GM18873 (cell line): ENCODE measurements at regions not wholly inside any gene's neighbourhood (a gene's known extent, or its start where the extent isn't known, plus 50 kb on each side); places are given as distances from the start of the nearest gene placed in this dataset.
"Not testable (repeated sequence)": the region's sequence is repeated elsewhere in the genome, so short reads cannot be mapped to it uniquely, and the experiment has no call there.

Experiments used
- ATAC-seq: cut with Tn5 transposase; IDR thresholded peaks from one replicate; pipeline ENCODE4 v1.9.1; 2021; ENCODE audit warnings: mild to moderate bottlenecking, moderate library complexity, moderate number of reproducible peaks; ENCODE audit not compliant: unreplicated experiment, low FRiP score

DNA sequence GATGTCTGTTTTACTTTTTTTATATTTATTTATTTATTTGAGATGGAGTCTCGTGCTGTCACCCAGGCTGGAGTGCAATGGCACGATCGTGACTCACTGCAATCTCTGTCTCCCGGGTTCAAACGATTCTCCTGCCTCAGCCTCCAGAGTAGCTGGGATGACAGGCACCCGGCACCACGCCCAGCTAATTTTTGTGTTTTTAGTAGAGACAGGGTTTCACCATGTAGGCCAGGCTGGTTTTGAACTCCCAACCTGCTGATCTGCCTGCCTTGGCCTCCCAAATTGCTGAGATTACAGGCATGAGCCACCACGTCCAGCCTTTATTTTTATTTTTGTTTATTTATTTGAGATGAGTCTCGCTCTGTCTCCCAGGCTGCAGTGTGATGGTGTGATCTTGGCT, 186.6 kb downstream of the SHOX start:
- ATAC-seq: not testable (repeated sequence)

DNA sequence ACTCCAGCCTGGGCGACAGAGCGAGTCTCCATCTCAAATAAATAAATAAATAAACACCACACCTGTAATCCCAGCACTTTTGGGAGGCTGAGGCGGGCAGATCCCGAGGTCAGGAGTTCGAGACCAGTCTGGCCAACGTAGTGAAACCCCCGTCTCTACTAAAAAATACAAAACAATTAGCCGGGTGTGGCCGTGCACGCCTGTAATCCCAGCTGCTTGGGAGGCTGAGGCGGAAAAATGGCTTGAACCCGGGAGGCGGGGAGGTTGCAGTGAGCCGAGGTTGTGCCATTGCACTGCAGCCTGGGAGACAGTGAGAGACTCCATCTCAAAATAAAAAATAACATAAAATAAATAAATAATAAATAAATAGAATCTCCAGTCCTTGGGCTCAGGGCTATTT, 185.8 kb downstream of the SHOX start:
- no peak for ATAC-seq

DNA sequence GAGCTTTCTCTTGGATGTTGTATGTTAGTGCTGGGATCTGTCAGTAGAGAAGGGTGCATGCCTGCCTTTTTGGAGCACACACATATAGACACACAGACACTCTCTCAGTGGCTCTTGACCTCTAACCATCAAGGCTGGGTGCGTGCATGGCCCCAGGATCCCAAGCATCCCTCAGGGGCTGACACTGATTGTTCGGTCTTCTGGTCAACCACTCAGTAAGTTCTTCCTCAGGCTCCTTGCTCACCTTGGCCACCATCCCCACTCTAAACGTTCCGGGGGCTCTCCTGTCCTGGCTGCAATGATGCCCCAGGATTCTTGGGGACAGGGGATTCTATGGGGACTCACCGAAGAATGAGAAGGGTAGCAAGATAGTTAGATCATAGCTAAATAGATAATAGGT, 179.6 kb downstream of the SHOX start:
- ATAC-seq: no peak

DNA sequence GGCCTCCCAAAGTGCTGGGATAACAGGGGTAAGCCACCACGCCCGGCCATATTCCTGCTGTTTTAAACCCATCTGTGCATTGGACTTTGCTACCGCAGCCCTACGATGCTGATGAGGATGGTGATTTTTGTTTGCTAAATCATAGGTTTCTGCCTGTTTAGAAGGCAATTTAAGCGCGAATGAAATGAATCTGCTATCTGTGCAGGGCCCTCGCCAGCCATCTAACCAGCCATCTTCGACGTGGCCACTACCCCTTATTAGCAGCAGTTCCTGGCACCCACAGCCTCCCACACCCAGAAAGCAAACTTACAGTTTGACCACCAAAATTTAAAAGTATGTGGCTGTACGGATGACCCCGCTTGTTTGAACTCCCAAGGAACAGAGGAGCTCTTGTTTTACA, 178.5 kb downstream of the SHOX start:
- ATAC-seq: no peak

DNA sequence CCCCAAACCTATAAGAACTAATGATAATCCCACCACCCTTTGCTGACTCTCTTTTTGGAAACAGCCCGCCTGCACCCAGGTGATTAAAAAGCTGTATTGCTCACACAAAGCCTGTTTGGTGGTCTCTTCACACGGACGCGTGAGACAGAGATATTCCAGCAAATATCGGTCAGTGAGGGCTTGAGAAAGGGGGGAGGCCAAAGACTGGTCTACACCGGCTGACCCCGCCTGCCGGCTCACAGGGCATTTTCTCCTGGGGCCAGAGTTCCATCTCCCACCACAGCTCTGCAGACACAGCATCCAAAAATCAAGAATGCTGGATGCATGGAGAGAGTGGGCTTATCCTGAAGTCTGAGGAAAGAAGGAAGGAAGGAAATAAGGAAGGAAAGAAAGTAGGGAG, 176.0 kb downstream of the SHOX start:
- no peak for ATAC-seq

DNA sequence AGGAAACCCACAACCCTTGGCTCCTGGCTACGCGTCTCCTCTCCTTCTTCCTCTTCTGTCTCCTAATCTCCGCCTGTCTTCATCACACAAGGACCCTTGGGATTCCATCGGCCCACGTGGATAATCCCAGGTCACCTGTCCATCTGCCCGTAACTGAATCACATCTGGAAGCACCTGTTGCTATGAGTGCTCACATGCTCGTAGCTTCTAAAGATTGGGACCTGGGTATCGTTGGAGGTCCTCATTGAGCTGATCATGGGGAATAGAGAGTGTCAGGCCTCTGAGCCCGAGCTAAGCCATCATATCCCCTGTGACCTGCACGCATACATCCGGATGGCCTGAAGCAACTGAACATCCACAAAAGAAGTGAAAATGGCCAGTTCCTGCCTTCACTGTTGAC, 175.4 kb downstream of the SHOX start:
- ATAC-seq: no peak

DNA sequence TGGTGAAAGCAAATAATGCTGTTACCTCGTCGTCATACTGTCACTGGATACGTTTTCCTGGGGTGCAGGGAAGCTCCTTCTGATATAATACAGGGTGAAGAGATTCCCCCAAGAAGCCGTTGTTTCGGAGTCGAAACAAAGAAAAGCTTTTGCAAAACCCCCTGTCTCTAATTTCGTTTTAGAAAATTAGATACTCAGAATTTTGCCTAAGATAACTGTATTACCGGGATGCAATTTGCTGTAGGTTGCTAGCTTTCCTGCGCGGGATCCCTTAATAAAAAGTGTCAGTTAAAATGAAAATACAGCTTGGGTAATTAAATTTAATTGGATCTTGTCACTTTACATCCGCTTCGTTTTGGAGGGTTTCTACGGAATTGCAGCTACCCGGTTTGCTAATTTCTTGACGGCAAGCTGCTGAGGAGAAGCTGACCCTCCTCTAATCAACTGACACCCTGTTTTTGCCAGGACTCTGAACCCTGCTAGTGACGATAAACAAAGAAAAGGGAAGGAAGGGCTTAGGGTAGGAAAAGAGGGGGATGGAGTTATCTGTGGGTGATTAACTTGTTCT, 174.6 kb downstream of the SHOX start:
- no peak for ATAC-seq

DNA sequence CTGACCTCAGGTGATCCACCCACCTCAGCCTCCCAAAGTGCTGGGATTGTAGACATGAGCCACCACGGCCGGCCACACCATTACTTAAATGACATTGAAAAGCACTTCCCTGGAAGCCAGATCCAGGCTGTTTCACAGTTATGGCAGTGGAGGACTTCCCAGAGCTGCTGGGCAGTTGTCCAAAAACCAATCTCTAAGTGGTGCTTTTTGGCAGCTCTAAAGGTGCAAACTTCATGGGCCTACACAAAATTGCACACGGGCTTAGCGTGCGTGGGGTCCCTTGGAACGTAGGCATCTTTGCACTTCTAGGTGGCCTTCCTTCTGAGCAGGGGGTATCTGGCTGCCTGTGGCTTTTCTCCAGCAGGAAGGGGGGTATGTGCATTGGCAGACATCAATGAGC, 172.3 kb downstream of the SHOX start:
- ATAC-seq: no peak

DNA sequence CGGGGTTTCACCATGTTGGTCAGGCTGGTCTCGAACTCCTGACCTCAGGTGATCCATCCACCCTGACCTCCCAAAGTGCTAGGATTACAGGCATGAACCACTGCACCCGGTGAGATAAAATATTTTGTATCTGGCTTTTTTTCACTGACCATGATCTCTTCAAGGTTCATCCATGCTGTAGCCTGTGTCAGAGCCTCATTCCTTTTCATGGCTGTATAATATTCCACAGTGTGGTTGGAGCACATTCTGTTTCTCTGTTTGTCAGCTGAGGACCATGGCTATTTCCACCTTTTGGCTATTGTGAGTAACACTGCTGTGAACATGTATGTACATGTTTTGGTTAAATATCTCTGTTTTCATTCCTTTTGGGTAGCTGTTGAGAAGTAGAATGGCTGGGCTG, 169.2 kb downstream of the SHOX start:
- ATAC-seq: no peak

DNA sequence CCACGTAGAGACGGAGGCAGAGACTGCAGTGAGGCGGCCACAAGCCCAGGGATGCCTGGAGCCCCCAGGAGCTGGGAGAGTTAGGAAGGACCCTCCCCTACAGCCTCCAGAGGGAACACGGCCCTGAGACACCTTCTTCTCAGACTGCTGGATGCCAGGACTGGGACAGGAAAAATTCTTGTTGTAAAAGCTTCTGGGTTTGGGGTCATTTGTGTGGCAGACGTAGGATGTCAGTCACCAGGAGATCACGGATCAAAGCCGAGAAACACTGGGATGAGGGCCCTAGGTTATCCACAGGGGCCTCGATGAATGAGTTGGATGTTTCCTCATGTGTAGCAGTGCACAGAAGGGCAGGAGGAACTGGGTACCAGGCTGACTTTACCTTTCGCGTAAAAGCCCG, 163.7 kb downstream of the SHOX start:
- no peak for ATAC-seq

DNA sequence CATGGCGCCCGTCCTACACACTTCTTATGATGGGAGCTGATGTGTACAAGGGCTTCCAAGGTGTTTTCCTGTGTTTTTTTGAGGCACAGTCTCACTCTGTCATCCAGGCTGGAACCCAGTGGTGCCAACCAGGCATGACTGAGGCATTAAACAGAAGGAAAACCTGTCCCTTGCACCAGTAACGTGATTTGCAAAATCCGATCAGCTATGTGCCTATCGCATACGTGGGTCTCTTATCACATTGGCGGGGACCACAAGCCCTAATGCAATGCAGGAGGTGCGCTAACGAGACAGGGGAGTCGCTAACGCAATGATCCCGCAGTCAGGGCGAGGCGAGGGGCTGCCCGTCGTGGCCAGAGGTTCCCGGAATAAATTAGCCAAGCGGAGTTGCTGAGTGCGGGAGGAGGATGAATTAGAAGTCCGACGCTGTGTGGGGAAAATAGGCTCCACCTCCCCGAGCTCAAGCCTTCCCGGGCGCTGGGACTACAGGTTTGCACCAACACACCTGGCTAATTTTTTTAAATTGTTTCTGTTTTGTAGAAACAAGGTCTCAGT, 162.7 kb downstream of the SHOX start:
- ATAC-seq: no peak

DNA sequence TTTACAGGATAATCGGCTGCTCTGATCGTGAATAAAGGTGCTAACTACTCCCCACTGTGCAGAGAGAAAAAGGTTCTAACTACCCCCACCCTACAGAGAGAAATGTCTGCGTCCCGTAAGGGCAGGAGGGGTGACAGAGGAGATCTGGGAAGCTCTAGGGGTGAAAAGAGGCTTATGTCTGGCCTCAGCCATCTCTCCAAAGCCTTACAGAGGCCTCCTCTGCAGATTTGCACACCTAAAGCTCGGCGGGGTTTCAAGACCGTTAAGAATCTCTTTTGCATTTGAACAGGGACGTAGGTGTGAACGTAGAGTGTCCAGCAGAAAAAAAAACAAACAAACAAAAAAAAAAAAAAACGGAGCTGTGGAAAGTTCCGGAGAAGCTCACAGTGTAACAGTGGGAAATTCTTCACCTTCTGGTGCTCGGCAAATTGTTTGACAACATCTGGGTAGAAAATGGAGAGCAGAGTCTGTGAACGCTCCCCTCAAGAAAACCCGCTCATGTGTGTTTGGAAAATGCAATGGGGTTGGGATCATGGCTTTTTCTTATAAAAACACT, 161.0 kb downstream of the SHOX start:
- ATAC-seq: no peak

DNA sequence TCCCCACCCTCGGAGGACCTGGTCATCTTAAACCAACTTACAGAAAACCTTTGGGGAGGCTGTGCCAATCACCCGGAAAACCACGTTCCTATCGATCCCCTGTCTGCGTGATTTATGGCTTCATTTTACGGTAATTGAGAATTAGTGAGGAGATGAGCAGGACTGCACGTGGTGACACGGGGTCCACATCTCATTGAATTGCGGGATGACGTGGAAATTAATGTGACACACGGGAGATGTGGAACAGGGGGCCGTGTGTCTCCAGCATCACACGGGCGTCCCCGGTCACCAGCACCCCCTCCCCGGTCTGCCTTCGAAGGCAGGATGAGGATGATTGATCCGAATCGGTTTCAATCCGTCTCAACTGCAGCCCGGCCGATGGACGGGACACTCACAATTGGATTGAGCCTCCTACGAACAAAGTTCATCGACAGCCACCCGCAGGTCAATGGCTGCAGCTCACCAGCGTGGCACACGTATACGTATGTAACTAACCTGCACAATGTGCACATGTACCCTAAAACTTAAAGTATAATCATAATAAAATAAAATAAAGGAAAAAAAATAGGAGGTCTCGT, 160.3 kb downstream of the SHOX start:
- no peak for ATAC-seq

DNA sequence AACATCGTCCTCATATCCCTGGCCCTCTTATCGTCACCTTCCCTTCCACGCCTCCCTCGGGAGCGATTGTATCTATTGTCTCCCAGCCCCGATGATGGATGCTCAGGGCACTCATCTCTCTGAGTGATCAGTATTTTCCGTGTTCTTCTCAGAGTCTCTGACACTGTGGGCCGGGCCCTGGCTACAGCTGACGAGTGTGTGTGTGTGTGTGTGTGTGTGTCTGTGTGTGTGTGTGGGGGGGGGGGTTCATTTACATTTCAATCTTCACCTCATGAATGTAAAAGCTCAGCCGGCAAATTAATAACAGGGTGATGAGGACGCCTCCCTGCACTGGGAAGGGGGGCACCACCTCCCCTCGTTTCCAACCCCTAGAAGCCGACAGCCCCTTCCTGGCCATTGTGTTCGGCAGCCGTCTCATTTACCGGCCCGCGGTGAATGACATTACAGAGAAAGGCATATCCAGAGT, 159.5 kb downstream of the SHOX start:
- ATAC-seq: no peak

DNA sequence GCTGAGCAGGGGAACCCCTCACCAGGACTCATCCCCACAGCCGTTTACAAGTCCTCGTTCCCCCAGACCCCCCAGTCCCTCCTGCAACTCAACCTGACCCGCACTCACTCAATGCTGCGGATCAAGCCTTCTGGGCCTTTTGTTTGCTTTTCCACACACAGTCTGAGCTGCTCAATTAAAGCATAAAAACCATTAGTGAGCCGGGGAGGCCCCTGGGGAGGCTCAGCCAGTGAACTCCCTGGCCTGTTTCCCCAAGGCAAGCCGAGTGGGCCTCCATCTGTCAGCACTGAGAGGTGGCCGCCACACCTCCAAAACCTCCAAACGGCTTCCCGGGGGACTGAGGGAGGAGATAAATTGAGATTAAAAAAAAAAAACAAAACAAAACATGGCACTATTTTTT, 158.5 kb downstream of the SHOX start:
- no peak for ATAC-seq

DNA sequence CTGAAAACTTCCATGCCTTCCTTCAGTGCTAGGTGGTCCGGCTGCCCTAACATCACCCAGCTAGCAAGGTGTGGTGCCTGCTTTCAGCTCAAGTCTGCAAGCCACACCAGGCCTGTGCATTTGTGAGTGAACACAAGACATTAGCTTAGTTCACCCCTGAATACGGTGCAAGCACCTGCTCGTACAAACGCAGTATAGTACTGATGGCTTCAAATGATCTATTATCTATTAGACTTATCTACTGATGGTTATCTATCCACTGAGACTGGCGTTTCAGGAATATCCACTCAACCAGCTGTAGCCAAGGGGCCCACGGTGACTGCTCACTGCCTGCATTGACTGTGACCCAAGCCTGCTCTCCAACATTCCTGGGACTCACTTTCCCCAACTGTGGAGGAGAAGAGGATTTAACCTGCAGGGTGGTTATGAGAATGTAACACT, 155.9 kb downstream of the SHOX start:
- ATAC-seq: no peak

DNA sequence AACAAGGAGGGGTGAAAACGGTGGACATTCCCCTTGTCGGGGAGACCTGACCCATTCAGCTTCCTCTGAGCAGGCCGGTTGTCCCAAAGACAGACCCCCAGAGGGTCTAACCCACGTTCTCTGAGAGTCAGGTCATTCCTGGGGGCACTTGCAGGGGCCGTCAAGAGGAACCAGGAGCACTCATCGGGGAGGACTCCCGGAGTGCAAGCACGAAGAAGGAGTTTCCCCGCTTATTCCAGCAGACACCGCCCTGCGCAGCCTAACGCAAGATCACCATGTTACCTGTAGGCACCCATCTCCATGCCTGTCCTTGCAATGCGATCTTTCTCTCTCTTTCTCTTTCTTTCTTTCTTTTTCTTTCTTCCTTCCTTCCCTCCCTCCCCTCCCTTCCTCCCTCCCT, 154.2 kb downstream of the SHOX start:
- ATAC-seq: no peak

DNA sequence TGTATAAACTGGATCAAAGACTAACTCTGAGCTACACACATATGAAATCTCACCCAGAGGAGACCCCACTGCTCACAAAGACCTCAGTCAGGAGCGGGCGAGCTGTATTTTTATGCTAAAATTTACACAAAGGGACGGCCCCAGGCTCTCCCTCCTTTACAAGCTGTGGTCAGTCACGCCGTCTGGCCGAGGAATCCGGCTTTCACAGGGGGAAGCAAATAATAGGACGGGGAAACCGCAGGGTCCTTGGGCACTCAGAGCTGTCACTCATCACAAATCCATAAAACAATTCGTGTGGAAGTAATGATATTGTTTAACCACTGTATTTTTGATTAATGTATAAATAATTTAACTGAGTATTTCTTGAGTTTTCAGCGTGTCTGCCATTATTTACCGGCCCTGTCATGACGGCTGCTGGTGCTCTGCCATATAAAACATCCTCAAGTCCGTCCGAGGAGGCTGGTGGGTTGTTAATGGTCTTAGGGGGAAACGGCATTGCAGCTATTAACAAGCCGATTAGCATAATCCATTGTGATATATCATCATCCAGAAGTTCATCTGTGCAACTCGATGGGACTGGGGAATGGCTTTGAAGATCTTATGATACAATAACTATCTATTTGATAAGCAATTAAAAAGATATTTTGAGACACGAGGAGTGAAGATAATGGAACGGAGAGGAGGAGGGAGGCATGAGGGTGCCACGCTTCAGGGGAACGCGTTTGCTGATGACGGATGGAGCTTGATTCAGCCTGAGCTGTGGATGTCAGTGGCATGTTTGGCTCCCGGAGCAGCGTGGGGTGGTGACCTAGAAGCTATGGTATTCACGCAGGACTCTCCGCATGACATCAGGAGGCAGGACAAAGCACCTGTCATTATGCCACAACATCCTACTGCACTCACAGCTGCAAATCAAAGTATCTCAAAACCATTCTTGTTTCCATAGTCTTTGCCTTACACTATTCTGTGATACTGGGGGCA, 150.9 kb downstream of the SHOX start:
- ATAC-seq: no peak

DNA sequence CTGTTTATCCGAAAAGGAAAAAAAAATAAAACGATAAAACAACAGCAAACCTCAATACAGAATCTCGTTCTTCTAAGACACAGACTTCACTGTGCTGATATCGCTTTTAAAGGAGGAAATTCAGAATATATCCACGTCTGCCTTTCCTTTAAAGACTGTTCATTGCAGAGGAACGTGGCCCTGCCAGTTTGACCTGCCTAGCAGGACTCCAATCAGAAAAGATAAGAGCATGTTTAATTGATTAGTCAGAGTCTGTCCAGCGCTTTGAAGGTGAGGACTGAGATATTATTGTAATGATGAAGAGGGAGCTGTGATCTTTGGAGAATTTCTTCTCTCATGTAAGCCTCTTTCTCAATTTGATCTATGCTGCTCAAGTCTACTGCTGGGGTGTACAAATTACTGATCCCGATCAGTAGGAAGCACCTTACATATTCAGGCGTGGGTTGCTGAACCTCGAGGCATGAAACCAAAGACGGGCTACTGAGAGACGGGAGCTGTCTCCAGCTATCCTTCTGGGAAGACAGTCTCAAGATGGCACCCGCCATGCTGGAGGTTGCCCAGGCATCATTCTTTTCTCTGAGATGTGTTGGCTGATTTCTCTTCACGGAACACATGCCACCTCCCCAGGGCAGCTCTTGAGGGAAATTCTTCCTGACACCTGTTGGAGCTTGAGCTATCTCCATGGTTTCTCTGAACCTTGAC, 146.1 kb downstream of the SHOX start:
- no peak for ATAC-seq

DNA sequence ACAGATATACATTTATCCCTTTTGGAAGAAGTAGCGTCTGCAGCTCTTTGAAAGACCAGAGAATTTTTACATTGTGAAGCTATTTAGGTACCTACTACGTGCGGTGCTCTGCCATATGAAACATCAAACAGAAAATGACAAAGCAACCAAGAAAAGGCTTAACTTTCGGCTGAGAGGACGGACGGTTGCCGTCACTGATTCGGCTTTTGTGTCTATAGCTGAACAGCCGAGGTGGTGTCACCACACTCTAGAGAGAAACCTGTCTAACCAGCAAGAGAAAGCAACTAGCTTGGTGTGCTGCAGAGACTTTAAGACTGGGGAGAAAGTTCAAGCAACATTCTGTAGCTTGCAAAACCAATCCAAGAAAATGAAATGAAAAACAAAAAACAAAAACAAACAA, 145.5 kb downstream of the SHOX start:
- ATAC-seq: no peak
